IMR-90 (cell line): ENCODE measurements at regions not wholly inside any gene's neighbourhood (a gene's known extent, or its start where the extent isn't known, plus 50 kb on each side); places are given as distances from the start of the nearest gene placed in this dataset.

Experiments used
- ATAC-seq: fragments of 200-7000 bp; cut with Tn5 transposase; 2 replicates; pipeline ENCODE4 v1.9.1; 2020; ENCODE audit warnings: low read depth, mild to moderate bottlenecking, moderate library complexity
- BruUV-seq: library from RNA; stranded (reverse); fragments of 400-500 nt; replicated peaks from 2 replicates; lab custom pipeline; 2021; lab: Mats Ljungman, UMichigan
- CTCF ChIA-PET: fragments of 300-600 bp; formaldehyde crosslinking; extraction: SDS; loops from one replicate; lab custom pipeline; 2021; ENCODE audit warnings: antibody characterized with exemption; lab: Yijun Ruan, JAX
- POLR2A ChIA-PET: fragments of 300-600 bp; sonication (Branson Sonifier 250); formaldehyde crosslinking; loops from one replicate; lab custom pipeline; 2022; ENCODE audit warnings: antibody characterized with exemption; ENCODE audit not compliant: unreplicated experiment; lab: Charles Lee
- DNase-seq: peaks from one replicate; pipeline ENCODE4 v3.0.0; 2013
- H2AFZ ChIP-seq: replicated peaks from 2 replicates; pipeline ENCODE3; 2013; ENCODE audit warnings: low read length, mild to moderate bottlenecking; ENCODE audit not compliant: poor library complexity
- H2AK5ac ChIP-seq: 2 replicates; pipeline ENCODE4 v1.6.1; 2013; ENCODE audit warnings: low read depth, low read length, inconsistent platforms
- H2AK9ac ChIP-seq: replicated peaks from 2 replicates; pipeline ENCODE3; 2013; ENCODE audit warnings: mild to moderate bottlenecking, low read depth, low read length, moderate library complexity; ENCODE audit not compliant: poor library complexity
- H2BK120ac ChIP-seq: 2 replicates; pipeline ENCODE4 v1.6.1; 2013; ENCODE audit warnings: low read depth, low read length, inconsistent platforms
- H2BK15ac ChIP-seq: 3 replicates; pipeline ENCODE4 v1.6.1; 2013; ENCODE audit warnings: low read depth, low read length, inconsistent platforms
- H2BK20ac ChIP-seq: 2 replicates; pipeline ENCODE4 v1.6.1; 2013; ENCODE audit warnings: low read depth, mild to moderate bottlenecking, inconsistent platforms, low read length, moderate library complexity
- H2BK5ac ChIP-seq: 2 replicates; pipeline ENCODE4 v1.6.1; 2013; ENCODE audit warnings: mild to moderate bottlenecking, low read depth, low read length, inconsistent platforms; ENCODE audit not compliant: poor library complexity, severe bottlenecking
- H3K14ac ChIP-seq: replicated peaks from 2 replicates; pipeline ENCODE4 v1.6.1; 2013; ENCODE audit warnings: low read depth, low read length, inconsistent platforms
- H3K18ac ChIP-seq: 2 replicates; pipeline ENCODE4 v1.6.1; 2013; ENCODE audit warnings: low read depth, low read length, control low read depth
- H3K23ac ChIP-seq: 2 replicates; pipeline ENCODE4 v1.6.1; 2013; ENCODE audit warnings: low read depth, low read length, inconsistent platforms
- H3K27ac ChIP-seq: 2 replicates; pipeline ENCODE4 v1.5.1; 2013; ENCODE audit warnings: mild to moderate bottlenecking, control low read depth, low read length; ENCODE audit not compliant: insufficient read depth
- H3K27me3 ChIP-seq: 2 replicates; pipeline ENCODE4 v1.6.1; 2013; ENCODE audit warnings: low read length; ENCODE audit not compliant: control insufficient read depth, insufficient read depth
- H3K36me3 ChIP-seq: 2 replicates; pipeline ENCODE4 v1.6.1; 2013; ENCODE audit warnings: low read length, mixed read lengths; ENCODE audit not compliant: control insufficient read depth, insufficient read depth
- H3K4ac ChIP-seq: 2 replicates; pipeline ENCODE4 v1.6.1; 2013; ENCODE audit warnings: low read depth, low read length, inconsistent platforms
- H3K4me1 ChIP-seq: 2 replicates; pipeline ENCODE4 v1.6.1; 2013; ENCODE audit warnings: low read length, mixed read lengths; ENCODE audit not compliant: control insufficient read depth, insufficient read depth
- H3K4me2 ChIP-seq: 2 replicates; pipeline ENCODE4 v1.6.1; 2013; ENCODE audit warnings: low read depth, mild to moderate bottlenecking, control low read depth, low read length, moderate library complexity
- H3K4me3 ChIP-seq: 2 replicates; pipeline ENCODE4 v1.5.1; 2013; ENCODE audit warnings: low read depth, mild to moderate bottlenecking, control low read depth, low read length, moderate library complexity; ENCODE audit not compliant: insufficient read depth
- H3K56ac ChIP-seq: 2 replicates; pipeline ENCODE4 v1.6.1; 2013; ENCODE audit warnings: low read length, inconsistent platforms; ENCODE audit not compliant: insufficient read depth; ENCODE audit errors: extremely low read depth
- H3K79me1 ChIP-seq, 2 experiments: 2 replicates each; pipeline ENCODE4 v1.6.1; 2013; ENCODE audit warnings: low read length in 2 of 2, inconsistent platforms in 1 of 2, low read depth in 1 of 2
- H3K9ac ChIP-seq: 2 replicates; pipeline ENCODE4 v1.6.1; 2013; ENCODE audit warnings: low read depth, low read length, control low read depth
- H3K9me1 ChIP-seq: 2 replicates; pipeline ENCODE4 v1.6.1; 2013; ENCODE audit warnings: low read length, inconsistent platforms; ENCODE audit not compliant: insufficient read depth
- H3K9me3 ChIP-seq: 2 replicates; pipeline ENCODE4 v1.6.1; 2013; ENCODE audit warnings: low read length; ENCODE audit not compliant: control insufficient read depth, insufficient read depth
- H4K20me1 ChIP-seq: 2 replicates; pipeline ENCODE4 v1.6.1; 2013; ENCODE audit warnings: low read length, inconsistent platforms; ENCODE audit not compliant: insufficient read depth
- H4K5ac ChIP-seq: 2 replicates; pipeline ENCODE4 v1.6.1; 2013; ENCODE audit warnings: mild to moderate bottlenecking, low read depth, low read length, control low read depth
- H4K8ac ChIP-seq, 2 experiments: 2 replicates each; pipeline ENCODE4 v1.6.1; 2013; ENCODE audit warnings: low read depth in 2 of 2, low read length in 2 of 2, control low read depth in 1 of 2, inconsistent platforms in 1 of 2
- H4K91ac ChIP-seq: 2 replicates; pipeline ENCODE4 v1.6.1; 2013; ENCODE audit warnings: low read depth, low read length, inconsistent platforms; ENCODE audit not compliant: insufficient read depth
- BHLHE40 ChIP-seq: fragments of 150-350 bp; IDR thresholded peaks from 2 replicates; pipeline ENCODE4 v1.6.1; 2016; ENCODE audit warnings: mild to moderate bottlenecking, low read depth, low read length
- WGBS, 2 experiments: methylation state at CpG; one replicate each; pipeline versions ENCODE4 v1.1.5 to v1.1.7; 2013; ENCODE audit warnings: missing lambda C conversion rate in 2 of 2; ENCODE audit not compliant: insufficient read length in 1 of 2; ENCODE audit errors: extremely low coverage in 2 of 2; 5-methylcytosine and 5-hydroxymethylcytosine counted together
- dilution Hi-C: fragments of 300-500 bp; cut with HindIII; formaldehyde crosslinking; loops from one replicate; pipeline ENCODE4 v1.14.3; 2018; ENCODE audit warnings: low sequenced_read_pairs; ENCODE audit not compliant: unreplicated experiment
- in situ Hi-C: fragments of 300-500 bp; cut with MboI; formaldehyde crosslinking; loops from 3 replicates; pipeline ENCODE4 v1.14.3; 2019; ENCODE audit warnings: low sequenced_read_pairs, inconsistent platforms, mixed read lengths
- intact Hi-C: fragments of 100-400 bp; cut with micrococcal nuclease; formaldehyde crosslinking; loops from 2 replicates; pipeline ENCODE4 v1.10.0; 2022
- TF ChIP-seq, protein P1 (sequence below): fragments of 150-350 bp; IDR thresholded peaks from 2 replicates; pipeline ENCODE4 v1.6.1; 2017; ENCODE audit warnings: mild to moderate bottlenecking, antibody characterized with exemption, low read length, low read depth
- TF ChIP-seq, protein P2 (sequence below): conservative IDR thresholded peaks from 2 replicates; pipeline ENCODE4 v1.5.1; 2012; ENCODE audit warnings: mild to moderate bottlenecking, low read depth, low read length, improper control_type of control experiment

DNA sequence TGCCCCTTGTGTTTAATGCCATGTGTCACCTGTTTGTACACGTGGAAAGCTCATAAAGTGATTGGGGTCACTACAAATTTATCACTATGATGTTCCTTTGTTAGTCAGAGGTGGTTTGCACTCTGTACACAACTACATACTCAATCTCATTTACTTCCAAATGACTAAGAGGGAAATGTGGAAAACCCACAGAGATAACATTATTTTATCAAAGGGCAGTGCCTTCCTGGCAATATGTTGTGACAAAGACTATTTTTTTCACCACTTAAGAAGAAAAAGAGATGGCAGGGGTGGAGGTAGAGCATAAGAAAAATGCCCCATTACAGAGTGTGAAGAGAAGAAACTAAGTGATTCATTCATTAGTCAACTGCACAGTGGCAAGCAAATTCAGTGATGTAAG is 1064.1 kb upstream of the FLRT2 start:
- in situ Hi-C loops = no loop called here
- Histone ChIP-seq H2AK9ac (no peak overlapping the region), H3K4me2 (no peak overlapping the region), H2BK5ac (no peak overlapping the region), H2BK15ac (no peak overlapping the region), H3K4ac (no peak overlapping the region), H3K27ac (no peak overlapping the region), H3K23ac (no peak overlapping the region), H4K8ac (no peak overlapping the region), H2BK120ac (no peak overlapping the region), H4K5ac (no peak overlapping the region), H3K36me3 (no peaks in the 10 kb centered on the region), H3K14ac (no peak overlapping the region), H3K9ac (no peak overlapping the region), H3K56ac (no peak overlapping the region), H3K18ac (no peak overlapping the region), H3K27me3 (no peaks in the 10 kb centered on the region), H2AK5ac (no peak overlapping the region), H3K4me3 (no peak overlapping the region), H3K9me3 (no peaks in the 10 kb centered on the region), H3K4me1 (no peaks in the 10 kb centered on the region), H3K79me1 (no peaks in the 10 kb centered on the region), H3K9me1 (no peaks in the 10 kb centered on the region), H2AFZ (no peak overlapping the region), H4K91ac (no peak overlapping the region), H4K20me1 (no peaks in the 10 kb centered on the region), H2BK20ac (no peak overlapping the region)
- WGBS, 2 experiments = no CpG with 5 or more reads among the region's 1 CpG
- ATAC-seq = no peak; the same call in 1 of the 2 replicates
- no TSS peak for BruUV-seq
- no peak for TF ChIP-seq BHLHE40
- TF ChIP-seq, protein P1, sequence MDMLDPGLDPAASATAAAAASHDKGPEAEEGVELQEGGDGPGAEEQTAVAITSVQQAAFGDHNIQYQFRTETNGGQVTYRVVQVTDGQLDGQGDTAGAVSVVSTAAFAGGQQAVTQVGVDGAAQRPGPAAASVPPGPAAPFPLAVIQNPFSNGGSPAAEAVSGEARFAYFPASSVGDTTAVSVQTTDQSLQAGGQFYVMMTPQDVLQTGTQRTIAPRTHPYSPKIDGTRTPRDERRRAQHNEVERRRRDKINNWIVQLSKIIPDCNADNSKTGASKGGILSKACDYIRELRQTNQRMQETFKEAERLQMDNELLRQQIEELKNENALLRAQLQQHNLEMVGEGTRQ = no peak
- TF ChIP-seq, protein P2, sequence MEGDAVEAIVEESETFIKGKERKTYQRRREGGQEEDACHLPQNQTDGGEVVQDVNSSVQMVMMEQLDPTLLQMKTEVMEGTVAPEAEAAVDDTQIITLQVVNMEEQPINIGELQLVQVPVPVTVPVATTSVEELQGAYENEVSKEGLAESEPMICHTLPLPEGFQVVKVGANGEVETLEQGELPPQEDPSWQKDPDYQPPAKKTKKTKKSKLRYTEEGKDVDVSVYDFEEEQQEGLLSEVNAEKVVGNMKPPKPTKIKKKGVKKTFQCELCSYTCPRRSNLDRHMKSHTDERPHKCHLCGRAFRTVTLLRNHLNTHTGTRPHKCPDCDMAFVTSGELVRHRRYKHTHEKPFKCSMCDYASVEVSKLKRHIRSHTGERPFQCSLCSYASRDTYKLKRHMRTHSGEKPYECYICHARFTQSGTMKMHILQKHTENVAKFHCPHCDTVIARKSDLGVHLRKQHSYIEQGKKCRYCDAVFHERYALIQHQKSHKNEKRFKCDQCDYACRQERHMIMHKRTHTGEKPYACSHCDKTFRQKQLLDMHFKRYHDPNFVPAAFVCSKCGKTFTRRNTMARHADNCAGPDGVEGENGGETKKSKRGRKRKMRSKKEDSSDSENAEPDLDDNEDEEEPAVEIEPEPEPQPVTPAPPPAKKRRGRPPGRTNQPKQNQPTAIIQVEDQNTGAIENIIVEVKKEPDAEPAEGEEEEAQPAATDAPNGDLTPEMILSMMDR = no peak
- intact Hi-C loops = no loop called here
- POLR2A ChIA-PET = no interaction called here
- no peak for DNase-seq
- dilution Hi-C loops = no loop called here
- CTCF ChIA-PET = no interaction called here
